IPS-NIHi11 (cell line): ENCODE measurements at regions not wholly inside any gene's neighbourhood (a gene's known extent, or its start where the extent isn't known, plus 50 kb on each side); places are given as distances from the start of the nearest gene placed in this dataset.

ENCODE experiments used
- DNase-seq: peaks from one replicate; pipeline ENCODE4 v3.0.0; 2012; ENCODE audit warnings: mixed read lengths, low spot score

DNA sequence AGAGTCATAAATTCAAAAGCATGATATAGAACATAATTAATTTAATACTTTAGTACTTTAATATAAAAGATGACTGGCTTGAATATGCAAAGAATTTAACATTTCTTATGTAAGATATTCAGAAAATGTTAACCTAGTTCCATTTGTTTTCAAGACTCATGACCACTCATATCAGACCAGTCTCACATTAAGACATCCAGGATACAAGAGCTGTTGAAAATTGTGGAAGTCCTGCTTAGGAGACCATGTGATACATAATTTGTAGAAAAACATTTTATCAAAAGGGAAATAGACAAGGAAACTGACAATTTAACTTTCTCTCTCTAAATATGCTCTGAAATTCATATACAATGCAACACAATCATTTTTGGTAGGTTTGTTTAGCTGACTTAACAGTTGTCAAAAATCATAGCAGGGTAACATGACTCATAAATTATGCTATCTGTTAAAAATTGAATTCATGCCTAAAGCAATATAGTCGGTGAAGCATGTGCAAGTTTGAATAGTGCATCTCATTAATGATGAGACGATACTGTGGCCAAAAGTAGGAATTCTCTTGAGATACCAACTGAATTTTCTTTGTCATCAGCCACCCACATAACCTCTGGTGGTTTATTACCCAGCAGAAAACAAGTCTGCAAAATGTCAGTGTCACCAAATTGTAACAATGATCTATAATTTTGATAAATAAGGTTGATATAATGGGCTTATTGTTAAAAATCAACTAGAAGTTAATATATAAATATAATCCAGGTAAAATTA lies 211.4 kb downstream of the GASK1B start:
- DNase-seq = no peak

DNA sequence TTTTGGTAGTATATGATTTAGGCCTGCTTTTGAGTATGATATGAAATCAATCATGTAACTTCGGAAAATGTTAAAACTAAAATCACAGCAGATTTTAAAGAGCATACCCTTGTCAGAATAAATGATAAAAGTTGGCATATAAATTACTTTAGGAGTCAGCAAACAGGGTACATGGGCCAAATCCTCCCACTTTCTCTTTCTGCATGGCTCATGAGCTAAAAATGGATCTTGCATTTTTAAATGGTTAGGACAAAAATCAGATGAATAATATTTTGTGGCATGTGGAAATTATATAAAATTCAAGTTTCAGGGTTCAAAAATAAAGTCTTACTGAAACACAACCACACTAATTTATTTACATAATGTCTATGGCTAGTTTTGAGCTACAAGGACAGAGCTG lies 214.9 kb downstream of the GASK1B start:
- no peak for DNase-seq

DNA sequence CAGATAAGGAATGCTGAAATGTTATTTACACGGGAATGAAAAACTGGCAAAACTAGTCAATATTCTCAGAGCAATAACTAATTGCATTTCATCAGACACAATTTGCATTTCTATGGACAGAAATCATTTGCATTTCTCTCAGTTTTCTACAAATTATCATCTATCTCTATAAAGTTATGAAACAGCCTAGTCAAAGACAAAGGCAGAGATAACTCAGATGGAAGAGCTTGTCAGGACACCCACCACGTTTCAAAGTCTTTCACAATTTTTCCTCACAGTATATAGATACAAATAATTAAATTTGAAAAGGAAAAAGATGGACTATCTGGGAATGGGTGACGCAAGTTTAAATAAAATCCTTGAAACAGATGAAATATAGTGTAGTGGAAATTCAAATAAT lies 230.8 kb downstream of the GASK1B start:
- no peak for DNase-seq

DNA sequence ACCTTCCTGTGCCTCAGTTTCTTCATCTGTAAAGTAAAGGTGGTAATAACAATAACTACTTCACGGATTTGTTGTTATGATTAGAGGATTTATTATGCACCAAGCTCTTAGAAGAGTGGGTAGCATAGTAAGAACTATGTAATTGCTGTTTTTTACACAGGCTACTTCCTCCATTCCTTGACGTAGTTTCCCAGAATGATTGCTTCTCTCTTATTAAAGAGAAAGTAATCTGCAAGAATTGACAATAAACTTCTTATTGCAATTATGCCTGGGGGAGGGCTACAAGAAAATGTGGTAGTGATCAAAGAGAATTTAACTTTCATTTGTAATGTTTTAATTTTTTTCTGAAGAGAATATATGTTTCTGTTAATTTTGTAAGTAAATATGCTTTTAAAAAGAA lies 238.7 kb downstream of the GASK1B start:
- no peak for DNase-seq

DNA sequence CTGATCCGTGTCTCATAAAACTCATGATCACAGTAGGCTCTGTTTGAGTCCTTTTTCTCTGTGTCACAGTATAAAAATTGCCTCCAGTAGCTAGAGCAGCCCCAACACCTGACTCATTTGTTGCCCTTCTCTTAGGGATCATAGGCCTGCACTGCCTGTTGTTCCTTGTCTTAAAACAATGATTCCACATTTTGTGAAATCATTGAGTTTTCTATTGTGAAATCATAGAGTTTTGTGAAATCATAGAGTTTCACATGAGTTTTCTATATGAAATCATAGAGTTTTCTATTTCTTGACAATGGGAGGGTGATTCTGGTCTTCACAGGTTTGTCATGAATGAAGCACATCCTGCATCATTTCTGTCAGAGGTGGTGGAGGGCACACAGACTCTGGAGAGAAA lies 239.9 kb downstream of the GASK1B start:
- no peak for DNase-seq

DNA sequence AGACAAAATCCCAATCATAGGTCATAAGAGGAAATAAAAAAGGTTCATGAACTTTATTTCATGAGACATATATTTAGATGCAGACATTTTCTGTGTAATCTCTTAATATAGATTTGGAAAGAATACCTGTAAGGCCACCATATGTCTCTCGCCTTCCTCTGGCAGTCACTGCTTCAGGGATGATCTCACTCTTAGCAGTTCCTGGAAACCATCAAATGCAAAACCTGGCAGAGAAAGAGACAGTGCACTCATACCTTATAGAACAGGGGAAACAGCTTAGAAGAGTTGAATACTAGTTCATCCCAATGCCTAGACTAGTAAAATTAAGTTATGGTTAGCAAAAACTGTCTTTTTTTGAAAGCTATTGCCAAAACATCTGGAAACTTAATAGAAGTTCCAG lies 243.3 kb downstream of the GASK1B start:
- DNase-seq = no peak

DNA sequence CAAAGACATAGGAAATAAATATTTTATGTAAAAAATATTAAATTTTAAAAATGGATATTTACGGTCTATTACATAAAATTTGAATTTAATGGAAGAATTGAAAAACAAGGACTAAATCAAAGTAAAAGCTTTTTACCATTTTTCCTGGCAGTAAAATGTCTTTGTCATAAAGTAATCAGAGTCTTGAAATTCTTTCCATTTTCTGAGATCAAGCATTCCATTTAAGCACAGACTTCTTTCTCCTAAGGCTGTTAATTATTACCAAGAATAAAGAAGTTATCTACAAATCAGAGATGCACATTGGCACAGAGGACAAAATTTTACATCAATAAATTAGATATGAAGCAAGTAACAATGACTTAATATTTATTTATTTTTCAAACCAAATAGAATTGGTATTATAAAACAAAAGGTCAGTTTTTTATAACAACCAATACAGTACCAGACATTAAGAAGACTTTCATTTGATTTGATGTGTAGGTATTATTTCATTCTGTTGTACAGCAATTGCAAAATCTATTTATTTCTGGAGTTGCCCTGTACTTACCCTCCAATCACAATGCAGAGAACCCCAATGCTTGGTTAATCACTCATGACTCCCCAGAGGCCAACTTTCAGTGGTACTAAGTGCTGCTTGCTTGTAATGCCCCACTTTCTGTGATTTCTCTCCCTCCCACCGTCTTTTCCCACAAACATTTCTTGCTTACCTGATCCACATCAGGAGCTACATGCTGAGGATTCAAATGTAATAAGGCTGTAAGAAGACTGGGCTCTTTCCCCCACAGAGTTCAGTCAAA lies 254.6 kb downstream of the GASK1B start:
- DNase-seq = no peak

DNA sequence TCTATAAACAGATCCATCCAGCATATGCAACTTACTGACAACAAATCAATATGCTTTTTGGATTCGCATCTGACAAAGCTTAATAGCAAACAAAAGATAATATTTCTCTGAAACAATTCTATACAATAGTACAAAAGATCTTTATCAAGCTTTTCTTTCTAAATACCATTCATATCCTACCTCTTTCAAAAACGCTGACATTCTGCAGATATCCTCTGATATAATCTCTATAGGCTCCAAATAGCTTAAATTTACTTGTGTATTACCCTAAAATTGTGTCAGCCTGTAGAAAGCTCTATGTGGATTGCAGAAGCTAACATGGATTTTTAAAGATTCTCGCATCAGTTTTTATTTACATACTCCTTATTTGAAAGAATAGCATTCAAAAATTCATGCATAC lies 260.6 kb downstream of the GASK1B start:
- DNase-seq = no peak

DNA sequence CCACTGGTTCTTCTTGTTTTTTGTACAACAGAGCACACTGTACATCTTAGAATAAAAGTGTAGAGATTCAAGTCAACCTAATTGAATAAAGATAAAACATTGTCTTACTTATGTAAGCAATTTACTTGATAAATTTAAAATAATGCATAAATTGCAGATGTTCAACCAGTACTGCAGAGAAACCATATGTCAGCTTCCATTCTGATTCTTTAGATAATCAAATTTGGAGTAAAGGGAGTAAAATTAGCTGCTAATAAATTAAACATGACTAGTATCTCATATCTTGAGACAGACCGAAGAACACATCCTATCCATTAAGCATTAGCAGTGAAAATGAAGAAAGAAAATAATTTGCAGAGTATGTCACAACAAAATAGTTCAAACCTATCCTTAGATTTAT lies 261.2 kb downstream of the GASK1B start:
- no peak for DNase-seq

DNA sequence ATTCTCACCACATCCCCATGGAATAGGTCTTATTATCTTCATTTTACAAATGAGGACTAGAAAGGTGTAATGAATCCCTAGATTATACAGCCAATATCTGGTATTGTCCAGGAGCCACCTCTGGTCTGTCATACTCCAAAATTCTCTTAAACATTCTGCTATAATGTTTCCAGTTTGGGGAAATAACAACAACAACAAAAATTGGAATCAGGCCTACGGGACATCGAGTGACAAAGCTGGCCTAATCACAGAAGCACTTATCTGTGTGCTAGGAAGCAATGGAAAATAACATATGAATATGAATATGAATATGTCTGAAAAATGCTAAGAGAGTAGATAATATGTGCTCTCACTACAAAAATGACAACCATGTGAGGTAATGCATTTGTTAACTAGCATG lies 264.1 kb downstream of the GASK1B start:
- no peak for DNase-seq

DNA sequence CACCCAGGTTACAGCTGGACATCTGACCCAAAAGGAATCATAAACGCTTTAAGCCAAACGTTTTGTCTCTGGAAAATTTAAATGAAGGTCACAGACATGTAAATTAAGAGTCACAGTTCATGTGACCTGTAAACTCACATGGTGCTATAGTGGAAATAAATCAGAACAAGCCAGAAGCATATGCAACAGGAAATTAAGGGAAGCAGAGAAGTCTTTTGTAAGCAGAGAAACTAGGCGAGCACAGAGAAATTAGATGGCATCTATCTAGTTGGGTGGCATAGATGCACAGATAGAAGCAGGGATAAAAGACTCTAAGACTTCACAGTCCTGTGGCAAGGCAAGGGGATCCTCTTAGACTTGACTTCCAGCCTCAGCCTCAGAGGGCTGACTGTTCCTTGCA lies 264.8 kb downstream of the GASK1B start:
- no peak for DNase-seq

DNA sequence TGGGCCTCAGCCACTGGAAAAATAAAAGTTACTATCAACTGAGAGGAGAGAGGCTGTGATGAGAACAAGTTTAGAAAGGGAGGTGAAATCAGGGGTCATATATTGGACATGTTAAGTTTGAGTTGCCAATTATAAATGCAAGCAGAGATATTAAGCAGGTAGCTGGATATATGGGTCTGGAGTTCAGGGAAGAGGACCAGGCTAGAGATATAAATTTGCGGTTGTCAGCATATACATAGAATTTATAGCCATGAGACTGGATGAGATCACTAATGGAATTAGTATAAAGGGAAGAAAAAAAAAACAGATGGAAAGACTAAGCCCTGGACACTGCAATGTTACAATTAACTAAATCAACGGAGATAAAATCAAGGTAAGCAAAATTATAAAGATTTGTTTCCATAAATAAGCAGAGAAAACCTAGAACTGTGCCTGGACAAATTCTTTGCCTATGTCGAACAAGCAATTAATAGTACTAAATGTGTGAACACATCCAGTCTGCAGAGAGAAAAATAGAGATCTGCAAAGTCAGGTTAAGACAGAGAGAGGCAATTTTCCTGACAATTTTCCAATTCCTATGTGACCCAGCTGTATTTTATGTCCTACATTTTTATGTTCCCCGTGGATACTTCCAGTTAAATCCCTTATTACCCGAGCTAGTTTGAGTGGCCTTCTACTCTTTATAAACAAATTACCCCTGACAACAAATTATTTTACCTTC lies 265.4 kb downstream of the GASK1B start:
- no peak for DNase-seq

DNA sequence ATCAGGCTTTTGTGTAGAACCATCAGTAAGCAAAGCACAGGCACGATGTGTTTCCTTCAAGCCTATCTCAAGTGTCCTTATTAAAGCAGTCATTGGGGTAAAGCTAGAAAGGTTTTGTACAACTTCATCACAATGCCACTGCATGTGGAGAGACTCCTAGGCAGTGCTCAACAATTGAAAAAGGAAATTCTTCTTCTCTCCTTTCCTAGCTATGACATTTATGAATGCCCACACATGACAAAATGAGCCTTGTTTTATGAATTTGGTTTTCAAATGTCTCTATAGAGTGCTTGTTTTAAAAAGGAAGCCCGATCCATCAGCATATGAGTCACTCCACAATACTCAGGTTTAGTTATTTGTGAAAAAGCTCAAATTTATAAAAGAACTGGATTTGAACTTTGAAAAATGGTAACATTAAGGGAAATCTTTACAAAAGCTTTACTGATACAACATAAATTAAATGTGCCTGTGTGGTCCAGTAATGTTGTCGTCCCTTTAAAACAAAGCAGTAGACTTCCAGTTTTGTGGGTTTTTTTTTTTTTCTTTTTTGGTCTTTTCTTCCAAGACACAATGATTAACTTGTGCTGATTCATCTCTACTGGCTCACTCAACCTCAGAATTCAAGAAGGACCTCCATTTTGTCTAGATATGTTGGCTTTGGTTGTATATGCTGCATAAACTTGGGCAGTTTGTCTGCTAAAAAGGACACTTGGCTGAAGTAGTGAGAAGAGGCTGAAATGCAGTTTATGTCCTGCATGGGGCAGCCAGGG lies 273.8 kb downstream of the GASK1B start:
- no peak for DNase-seq

DNA sequence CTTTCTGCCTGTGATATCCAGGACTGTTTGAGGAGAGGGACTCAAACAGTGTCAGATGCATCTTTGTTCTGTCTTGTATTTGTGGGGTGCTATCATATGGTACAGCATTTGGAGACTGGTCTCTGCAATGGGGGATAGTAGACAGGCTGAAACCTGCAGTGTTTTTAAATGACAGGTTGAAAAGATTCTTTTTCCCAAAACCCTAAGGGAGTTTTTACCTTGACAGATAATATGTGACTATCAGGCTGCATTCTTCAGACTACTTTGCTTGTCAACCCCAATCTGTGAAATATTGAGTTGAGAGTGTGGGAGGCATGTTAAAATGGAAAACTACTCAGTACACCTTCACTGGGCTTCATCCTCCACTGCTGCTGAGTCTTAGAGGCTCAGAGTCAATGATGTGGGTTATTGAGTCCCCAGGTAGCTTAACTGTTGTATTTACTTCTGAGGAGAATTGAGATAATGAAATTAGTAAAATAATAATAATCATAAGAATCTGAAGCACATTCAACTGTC lies 274.9 kb downstream of the GASK1B start:
- no peak for DNase-seq

DNA sequence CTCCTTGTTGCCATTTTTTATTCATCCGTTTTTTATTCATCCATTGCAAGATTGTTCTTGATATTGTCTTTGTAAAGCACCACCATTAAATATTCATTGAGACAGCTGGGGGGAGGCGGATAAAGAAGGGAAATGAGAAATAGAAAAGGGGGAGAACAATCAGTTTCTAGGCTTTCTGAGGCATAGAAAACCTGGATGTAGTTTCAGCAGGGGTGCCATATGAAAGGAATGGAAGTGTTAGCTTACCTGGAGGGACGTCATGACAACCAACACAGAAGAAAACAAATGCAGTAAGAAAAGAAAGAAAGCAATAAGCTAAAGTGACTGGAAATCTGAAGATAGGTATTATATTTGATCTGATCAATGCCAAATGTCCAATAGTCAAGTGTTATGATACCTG lies 276.1 kb downstream of the GASK1B start:
- peak; percentile 33 for DNase-seq

DNA sequence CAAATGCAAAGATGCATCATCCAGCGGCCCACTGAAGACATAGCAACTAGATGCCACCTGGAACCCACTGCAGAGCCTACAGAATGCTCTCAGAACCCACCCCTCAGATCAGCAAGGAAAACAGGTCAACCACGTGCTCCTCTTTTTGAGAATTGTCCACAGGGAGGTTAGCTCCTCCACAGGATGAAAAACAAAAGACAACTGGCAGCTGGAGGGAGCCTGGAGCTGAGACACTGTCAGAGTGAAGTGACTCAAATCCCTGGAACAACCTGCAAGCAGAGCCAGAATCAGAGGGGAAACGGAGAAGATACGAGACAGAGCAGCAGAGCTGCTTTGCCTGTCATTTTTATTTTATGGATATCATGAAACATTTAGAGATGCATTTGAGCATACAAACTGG lies 277.6 kb downstream of the GASK1B start:
- DNase-seq = peak; percentile 41

DNA sequence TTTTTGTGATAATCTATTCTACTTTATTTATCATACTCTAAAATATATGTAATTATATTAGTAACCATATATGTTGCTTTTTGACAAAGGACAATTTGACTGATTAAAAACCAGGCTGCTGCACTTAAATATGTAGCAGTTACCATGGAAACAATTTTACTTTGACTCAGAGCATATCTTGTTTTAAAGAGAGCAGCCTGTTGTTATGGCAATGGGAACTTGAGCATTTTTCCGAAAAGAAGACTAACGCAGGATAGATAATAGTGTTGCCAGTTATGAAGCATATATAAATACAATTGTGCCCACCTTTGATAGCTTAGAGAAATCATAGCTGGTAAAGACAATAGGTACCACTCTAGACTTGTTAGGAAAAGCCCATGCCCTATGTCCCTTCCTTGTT lies 283.0 kb downstream of the GASK1B start:
- DNase-seq = no peak

DNA sequence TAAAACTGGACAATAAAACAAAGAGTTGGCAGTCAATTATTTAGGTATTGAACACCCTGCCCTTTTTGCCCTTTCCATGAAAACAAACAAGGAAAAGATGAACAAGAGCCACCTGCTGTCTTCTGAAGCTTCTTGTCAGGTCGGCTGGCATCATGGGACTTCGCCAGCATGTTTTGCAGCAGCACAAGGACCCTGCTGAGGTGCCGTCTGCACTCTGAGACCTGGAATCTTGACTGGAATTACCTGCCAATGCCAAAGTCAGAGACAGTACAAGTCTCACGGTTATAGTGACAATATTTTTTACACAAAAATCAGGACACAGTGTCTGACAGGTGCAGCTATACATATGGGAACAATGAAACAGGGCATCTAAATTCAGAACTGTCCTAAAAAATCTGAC lies 284.5 kb downstream of the GASK1B start:
- no peak for DNase-seq

DNA sequence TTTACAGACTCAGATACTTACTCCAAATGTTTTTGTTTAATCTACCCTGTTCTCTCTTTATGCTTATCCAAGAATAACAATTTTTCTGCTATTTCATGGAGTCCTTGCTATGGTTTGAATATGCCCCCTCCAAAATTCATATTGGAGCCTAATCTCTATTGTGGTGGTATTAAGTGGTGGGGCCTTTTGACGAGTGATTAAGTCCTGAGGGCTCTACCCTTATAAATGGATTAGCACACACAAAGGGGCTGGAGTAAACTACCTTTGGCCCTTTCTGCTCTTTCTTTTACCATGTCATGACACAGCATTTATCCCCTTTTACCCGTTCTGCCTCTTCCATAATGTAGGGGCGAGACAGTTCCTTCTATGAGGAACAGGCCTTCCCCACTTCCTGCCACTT lies 285.5 kb downstream of the GASK1B start:
- DNase-seq = no peak

DNA sequence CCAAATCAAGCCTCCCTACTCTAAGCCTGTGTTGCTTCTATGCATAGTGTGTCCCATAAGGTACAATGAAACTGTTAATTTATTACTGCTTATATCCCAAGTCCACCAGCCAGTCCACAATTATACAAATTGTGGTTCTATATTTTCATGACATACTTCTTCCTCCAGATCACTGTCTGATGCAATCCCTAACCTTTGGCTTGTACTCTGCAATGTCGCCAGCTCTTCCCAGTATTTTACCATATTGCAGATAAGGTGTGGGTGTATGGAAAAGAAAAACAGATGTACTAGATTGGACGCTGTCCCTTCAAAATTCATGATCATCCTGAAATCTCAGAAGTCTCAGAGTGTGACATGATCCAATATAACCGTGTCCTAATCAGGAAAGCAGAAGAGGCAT lies 286.2 kb downstream of the GASK1B start:
- DNase-seq = no peak

DNA sequence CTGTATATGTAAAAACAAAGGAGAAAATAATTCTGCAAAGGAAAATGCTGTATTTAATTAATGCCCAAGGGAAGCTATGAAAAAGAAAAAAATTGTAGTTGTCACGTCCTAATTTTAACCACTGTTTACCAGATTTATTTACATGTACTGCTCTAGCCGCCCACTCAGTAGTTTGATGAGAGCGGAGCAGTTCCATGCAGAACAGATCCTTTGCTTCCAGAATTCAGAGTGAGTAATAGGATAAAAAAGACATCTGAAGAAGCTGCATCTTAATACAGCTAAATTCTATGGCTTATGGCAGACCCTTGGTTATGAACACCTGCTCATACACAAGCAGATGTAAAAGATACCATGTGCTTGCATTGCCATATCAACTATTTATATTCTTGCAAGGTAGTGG lies 287.0 kb downstream of the GASK1B start:
- no peak for DNase-seq

DNA sequence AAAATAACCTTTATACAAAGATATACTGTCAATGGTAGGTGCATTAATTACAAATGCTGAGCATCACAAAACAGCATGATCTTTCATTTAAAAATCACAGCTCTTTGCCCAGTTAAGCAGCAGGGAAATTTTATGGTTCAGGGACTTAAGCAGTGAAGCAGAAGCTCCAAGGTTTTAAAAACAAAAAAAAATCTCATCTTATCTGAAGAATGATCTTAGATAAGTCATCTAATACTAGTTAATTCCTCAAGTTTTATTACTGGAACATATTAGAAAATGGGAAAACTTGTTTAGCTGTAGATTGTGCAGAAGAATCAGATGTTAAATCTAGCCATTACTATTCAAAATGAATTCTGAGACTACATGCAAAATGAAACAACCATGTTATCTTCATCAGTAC lies 289.9 kb downstream of the GASK1B start:
- DNase-seq = no peak
